Right renal pelvis (tissue), 4 donors: ENCODE measurements at regions not wholly inside any gene's neighbourhood (a gene's known extent, or its start where the extent isn't known, plus 50 kb on each side); places are given as distances from the start of the nearest gene placed in this dataset.

Source experiments
- DNase-seq, 4 donors: peaks; one replicate each; pipeline ENCODE4 v3.0.0-alpha.2; 2013; ENCODE audit warnings: low read depth in 4 of 4, low spot score in 3 of 4, missing footprints in 1 of 4

- no peak for DNase-seq
Observed at GRCh38 chr3:162740941-162741596, 1244.5 kb downstream of the OTOL1 start.

GRCh38 chr3:162742159-162742717 lies 1245.6 kb downstream of the OTOL1 start:
- no peak for DNase-seq

- no peak for DNase-seq
Observed at GRCh38 chr3:162743091-162743490, 1246.5 kb downstream of the OTOL1 start.

- DNase-seq: no peak
Observed at GRCh38 chr3:162760789-162761188, 1264.2 kb downstream of the OTOL1 start.

GRCh38 chr3:162764051-162764807 lies 1267.6 kb downstream of the OTOL1 start:
- no peak for DNase-seq

GRCh38 chr3:162764808-162765071 lies 1268.1 kb downstream of the OTOL1 start:
- no peak for DNase-seq

GRCh38 chr3:162765524-162765923 lies 1268.9 kb downstream of the OTOL1 start:
- DNase-seq: no peak

GRCh38 chr3:162769564-162769963 lies 1273.0 kb downstream of the OTOL1 start:
- no peak for DNase-seq

GRCh38 chr3:162770551-162770950 lies 1273.9 kb downstream of the OTOL1 start:
- DNase-seq: no peak

GRCh38 chr3:162774613-162775100 lies 1278.0 kb downstream of the OTOL1 start:
- DNase-seq: no peak

- no peak for DNase-seq
Observed at GRCh38 chr3:162776148-162776547, 1279.5 kb downstream of the OTOL1 start.

- no peak for DNase-seq
Observed at GRCh38 chr3:162777118-162777517, 1280.5 kb downstream of the OTOL1 start.

GRCh38 chr3:162780313-162780712 lies 1283.7 kb downstream of the OTOL1 start:
- DNase-seq: no peak

- no peak for DNase-seq
Observed at GRCh38 chr3:162799910-162800309, 1303.3 kb downstream of the OTOL1 start.

- no peak for DNase-seq
Observed at GRCh38 chr3:162802228-162802965, 1305.8 kb downstream of the OTOL1 start.

GRCh38 chr3:162810776-162811175 lies 1314.2 kb downstream of the OTOL1 start:
- no peak for DNase-seq

GRCh38 chr3:162842549-162843216 lies 1346.1 kb downstream of the OTOL1 start:
- no peak for DNase-seq

GRCh38 chr3:162845918-162846317 lies 1349.3 kb downstream of the OTOL1 start:
- DNase-seq: no peak

GRCh38 chr3:162847511-162847910 lies 1350.9 kb downstream of the OTOL1 start:
- DNase-seq: no peak

GRCh38 chr3:162863579-162863978 lies 1367.0 kb downstream of the OTOL1 start:
- no peak for DNase-seq

- no peak for DNase-seq
Observed at GRCh38 chr3:162865466-162865865, 1368.9 kb downstream of the OTOL1 start.
